Large intestine (tissue), 3 donors: ENCODE measurements at regions not wholly inside any gene's neighbourhood (a gene's known extent, or its start where the extent isn't known, plus 50 kb on each side); places are given as distances from the start of the nearest gene placed in this dataset.
"Not testable (repeated sequence)": the region's sequence is repeated elsewhere in the genome, so short reads cannot be mapped to it uniquely, and the experiment has no call there.

Experiments used
- DNase-seq, 2 donors: peaks; one replicate each; pipeline versions ENCODE4 v3.0.0 to v3.0.0-alpha.2; 2013
- H3K27ac ChIP-seq: one replicate; pipeline ENCODE4 v1.5.1; 2013; ENCODE audit warnings: low read length
- H3K27me3 ChIP-seq: 2 replicates; pipeline ENCODE4 v1.6.1; 2013; ENCODE audit warnings: low read length; ENCODE audit not compliant: control insufficient read depth, insufficient read depth
- H3K36me3 ChIP-seq: 2 replicates; pipeline ENCODE4 v1.6.1; 2013; ENCODE audit warnings: low read length; ENCODE audit not compliant: control insufficient read depth, insufficient read depth
- H3K4me1 ChIP-seq: one replicate; pipeline ENCODE4 v1.6.1; 2013; ENCODE audit warnings: low read length; ENCODE audit not compliant: control insufficient read depth, insufficient read depth
- H3K4me3 ChIP-seq: one replicate; pipeline ENCODE4 v1.5.1; 2013; ENCODE audit warnings: low read length
- H3K9me3 ChIP-seq: one replicate; pipeline ENCODE4 v1.6.1; 2013; ENCODE audit warnings: mild to moderate bottlenecking, low read depth, low read length, moderate library complexity; ENCODE audit not compliant: control insufficient read depth
- WGBS: methylation state at CpG from one replicate; pipeline ENCODE4 v1.1.5; 2013; ENCODE audit warnings: low lambda C conversion rate; ENCODE audit not compliant: insufficient coverage; 5-methylcytosine and 5-hydroxymethylcytosine counted together

DNA sequence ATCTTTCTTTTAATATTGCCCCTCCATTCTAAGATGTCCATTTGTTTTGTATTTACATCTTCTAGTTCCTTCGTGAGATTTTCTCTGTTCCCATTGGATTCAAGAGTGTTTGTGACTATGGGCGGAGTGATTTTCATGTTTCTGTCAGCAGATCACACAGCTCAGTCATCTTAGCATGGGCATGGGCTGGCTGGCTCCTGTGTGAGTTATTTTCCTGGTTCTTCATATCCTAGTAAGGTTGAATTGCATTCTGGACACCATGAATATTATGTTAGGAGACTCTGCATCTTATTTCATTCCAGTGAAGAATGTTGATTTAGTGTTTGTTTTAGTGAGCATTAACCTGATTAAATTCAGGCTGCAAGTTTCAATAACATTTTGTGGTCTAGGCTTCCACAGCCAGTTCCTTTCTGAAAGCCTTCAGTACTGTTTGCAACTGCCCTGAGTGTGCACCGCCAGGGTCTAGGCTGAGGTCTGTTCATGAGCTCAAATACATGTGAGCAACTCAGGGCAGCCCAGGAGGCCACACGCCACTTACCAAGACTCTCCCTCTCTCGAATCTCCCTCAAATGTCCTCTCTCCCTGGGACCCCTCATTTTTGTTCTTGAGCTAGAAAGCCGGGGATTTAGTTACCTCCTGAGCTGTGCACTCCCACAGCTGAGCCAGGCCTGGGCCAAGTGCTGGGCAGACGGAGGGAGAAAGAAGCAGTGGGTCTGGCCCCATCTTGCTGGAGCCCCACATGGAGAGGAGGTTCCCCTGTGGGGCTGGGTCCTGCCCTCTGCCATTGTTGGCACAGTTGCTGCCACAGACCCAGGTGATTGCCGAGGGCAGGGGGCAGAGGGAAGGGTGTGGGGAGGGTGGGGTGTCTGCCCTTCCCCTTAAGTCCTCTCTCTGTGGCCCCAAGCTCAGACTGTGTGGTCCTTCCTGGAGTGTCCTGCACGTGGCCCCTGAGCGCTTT, 145.9 kb downstream of the RTP5 start:
- no peak for DNase-seq
- Histone ChIP-seq H3K27me3 (no peaks in the 10 kb centered on the region), H3K9me3 (no peaks in the 10 kb centered on the region), H3K4me3 (no peak overlapping the region), H3K27ac (no peak overlapping the region), H3K4me1 (no peaks in the 10 kb centered on the region), H3K36me3 (no peaks in the 10 kb centered on the region)
- WGBS: 88% methylated on average over 3 of the region's 10 CpGs

DNA sequence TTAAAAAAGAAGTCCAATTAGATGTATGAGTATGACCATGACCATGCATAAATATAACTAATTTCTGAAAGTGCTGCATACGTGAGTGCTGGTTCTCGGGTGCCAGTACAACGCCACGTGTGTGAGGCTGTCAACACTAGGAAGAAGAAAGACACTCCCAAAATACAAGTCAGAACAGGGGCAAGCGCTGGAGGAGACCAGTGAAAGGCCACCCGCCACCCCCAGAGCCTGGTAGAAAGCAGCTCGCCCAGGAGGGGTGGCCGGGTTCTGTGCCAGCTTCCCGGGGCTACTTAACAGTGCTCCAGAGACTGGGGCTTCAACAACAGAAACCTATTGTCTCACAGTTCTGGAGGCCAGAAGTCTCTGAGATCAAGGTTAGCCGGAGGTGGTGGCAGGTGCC, 147.6 kb downstream of the RTP5 start:
- Histone ChIP-seq H3K27ac (no peak overlapping the region), H3K4me3 (no peak overlapping the region), H3K4me1 (no peaks in the 10 kb centered on the region), H3K27me3 (no peaks in the 10 kb centered on the region), H3K36me3 (no peaks in the 10 kb centered on the region), H3K9me3 (no peaks in the 10 kb centered on the region)
- DNase-seq: no peak
- no CpG with 5 or more reads among the region's 10 CpGs for WGBS

DNA sequence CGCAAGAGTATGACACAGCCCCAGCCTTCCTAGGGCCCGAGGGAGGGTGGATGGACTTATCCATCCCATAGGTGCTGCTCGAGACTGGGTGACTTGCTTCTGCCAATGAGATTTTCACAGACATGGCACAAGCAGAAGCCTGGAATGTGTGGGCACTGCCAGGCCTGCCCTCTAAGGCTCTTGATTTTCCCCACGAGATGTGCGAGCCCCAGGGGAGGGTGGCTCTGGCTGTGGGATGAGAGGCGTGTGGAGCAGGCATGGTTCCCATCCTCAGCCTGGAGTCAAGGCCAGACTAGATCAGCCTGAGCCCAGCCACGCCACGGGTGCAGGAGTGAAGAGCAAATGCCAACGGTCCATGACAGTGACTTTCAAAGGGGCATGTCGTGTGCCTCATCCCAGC, 148.9 kb downstream of the RTP5 start:
- H3K4me3 ChIP-seq, H3K27ac ChIP-seq, DNase-seq, H3K27me3 ChIP-seq, H3K4me1 ChIP-seq, H3K9me3 ChIP-seq, H3K36me3 ChIP-seq: not testable (repeated sequence)
- no CpG with 5 or more reads among the region's 10 CpGs for WGBS

DNA sequence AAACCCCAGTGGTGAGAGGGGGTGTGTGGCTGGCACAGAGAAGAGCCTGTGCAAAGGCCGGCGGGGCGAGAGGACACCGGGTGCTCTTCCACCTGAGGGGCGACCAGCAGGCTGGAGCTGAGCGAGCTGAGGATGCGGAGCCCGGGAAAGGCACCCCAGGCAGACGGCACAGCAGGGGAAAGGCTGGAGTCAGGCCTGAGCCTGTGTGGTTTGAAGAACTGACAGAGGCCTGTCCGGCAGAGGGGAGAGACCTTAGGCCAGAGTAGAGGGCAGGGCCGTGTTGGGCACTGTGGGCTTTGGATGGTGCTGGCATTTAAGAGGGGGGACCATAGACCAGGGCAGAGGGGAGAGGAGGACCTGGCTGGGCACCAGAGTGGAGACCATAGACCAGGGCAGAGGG, 149.8 kb downstream of the RTP5 start:
- DNase-seq: no peak
- H3K4me3 ChIP-seq: no peak overlapping the region
- no peaks in the 10 kb centered on the region for H3K4me1 ChIP-seq
- H3K27me3 ChIP-seq: no peaks in the 10 kb centered on the region
- H3K36me3 ChIP-seq: no peaks in the 10 kb centered on the region
- H3K27ac ChIP-seq: no peak overlapping the region
- no CpG with 5 or more reads among the region's 11 CpGs for WGBS
- no peaks in the 10 kb centered on the region for H3K9me3 ChIP-seq

DNA sequence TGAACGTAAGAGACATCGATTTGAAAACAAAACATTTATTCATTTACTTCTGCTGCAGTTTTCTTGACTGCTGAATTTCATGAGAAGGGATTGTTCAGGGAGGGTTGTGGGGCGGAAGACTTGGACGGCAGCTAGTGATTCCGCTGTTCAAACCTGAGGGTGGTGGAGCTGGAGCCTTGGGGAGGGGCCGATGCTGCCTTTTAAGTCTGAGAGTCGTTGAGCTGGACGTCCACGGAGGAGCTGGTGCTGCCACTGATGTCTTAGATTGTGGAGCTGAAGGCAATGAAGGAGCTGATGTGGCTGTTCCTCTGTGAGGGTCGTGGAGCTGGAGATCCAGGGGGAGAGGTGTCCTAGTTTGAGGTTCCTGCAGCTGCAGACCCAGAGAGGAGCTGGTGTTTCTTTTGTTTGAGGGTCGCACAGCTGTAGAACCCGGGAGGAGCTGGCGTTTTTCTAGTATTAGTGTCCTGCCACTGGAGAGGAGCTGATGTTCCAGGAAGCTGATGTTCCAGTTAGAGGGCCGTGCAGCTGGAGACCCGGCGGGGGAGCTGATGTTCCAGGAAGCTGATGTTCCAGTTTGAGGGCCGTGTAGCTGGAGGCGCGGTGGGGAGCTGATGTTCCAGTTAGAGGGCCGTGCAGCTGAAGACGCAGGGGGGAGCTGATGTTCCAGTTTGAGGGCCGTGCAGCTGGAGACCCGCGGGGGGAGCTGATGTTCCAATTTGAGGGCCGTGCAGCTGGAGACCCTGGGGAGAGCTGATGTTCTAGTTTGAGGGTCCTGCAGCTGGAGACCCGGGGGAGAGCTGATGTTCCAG, 150.9 kb downstream of the RTP5 start:
- WGBS: no CpG with 5 or more reads among the region's 26 CpGs
- no peaks in the 10 kb centered on the region for H3K36me3 ChIP-seq
- DNase-seq: peak in 1 of 2 donors; percentile 6

DNA sequence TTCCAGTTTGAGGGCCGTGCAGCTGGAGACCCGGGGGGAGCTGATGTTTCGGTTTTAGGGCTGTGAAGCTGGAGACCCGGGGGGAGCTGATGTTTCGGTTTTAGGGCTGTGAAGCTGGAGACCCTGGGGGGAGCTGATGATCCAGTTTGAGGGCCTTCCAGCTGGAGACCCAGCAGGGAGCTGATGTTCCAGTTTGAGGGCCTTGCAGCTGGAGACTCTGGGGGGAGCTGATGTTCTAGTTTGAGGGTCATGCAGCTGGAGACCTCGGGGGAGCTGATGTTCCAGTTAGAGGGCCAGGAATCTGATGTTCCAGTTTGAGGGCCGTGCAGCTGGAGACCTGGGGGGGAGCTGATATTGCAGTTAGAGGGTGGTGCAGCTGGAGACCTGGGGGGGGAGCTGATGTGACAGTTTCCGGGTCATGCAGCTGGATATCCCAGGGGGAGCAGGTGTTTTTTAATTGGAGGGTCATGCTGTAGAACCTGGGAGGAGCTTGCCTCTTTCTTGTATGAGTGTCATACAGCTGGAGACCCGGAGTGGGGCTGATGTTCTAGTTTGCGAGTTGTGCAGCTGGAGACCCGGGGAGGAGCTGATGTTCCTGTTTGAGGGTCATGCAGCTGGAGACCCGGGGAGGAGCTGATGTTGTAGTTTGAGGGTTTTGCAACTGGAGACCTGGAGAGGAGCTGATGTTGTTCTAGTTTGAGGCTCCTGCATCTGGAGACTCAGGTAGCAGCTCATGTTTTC, 153.2 kb downstream of the RTP5 start:
- no peak overlapping the region for H3K27ac ChIP-seq
- H3K9me3 ChIP-seq: no peaks in the 10 kb centered on the region
- no peaks in the 10 kb centered on the region for H3K27me3 ChIP-seq
- H3K36me3 ChIP-seq: no peaks in the 10 kb centered on the region
- WGBS: no CpG with 5 or more reads among the region's 12 CpGs
- no peak for DNase-seq
- no peaks in the 10 kb centered on the region for H3K4me1 ChIP-seq
- no peak overlapping the region for H3K4me3 ChIP-seq

More for the DNA sequence above, 150.9 kb downstream of the RTP5 start:
- Histone ChIP-seq H3K27me3 (no peaks in the 10 kb centered on the region), H3K4me3 (no peak overlapping the region), H3K4me1 (no peaks in the 10 kb centered on the region), H3K9me3 (no peaks in the 10 kb centered on the region), H3K27ac (no peak overlapping the region)

DNA sequence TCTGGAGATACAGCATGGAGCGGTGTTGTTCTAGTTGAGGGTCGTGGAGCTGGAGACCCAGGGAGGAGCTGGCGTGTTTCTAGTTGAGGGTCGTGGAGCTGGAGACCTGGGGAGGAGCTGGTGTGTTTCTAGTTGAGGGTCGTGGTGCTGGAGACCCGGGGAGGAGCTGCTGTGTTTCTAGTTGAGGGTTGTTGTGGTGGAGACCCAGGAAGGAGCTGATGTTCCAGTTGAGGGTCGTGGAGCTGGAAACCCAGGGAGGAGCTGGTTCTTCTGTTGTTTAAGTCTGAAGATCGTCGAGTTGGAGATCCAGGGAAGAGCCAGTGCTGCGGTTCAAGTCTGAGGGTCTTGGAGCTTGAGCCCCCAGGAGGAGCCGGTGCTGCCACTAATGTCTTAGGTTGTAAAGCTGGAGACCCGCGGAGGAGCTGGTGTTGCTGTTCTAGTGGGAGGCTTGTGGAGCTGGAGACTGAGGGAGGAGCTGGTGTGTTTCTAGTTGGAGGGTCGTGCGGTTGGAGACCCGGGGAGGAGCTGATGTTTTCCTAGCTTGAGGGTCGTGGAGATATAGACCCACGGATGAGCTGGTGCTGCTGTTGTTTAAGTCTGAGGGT, 155.3 kb downstream of the RTP5 start:
- WGBS: 80% methylated on average over 2 of the region's 18 CpGs
- H3K4me3 ChIP-seq: no peak overlapping the region
- H3K36me3 ChIP-seq: no peaks in the 10 kb centered on the region
- no peak for DNase-seq
- H3K9me3 ChIP-seq: no peaks in the 10 kb centered on the region
- no peaks in the 10 kb centered on the region for H3K4me1 ChIP-seq
- H3K27ac ChIP-seq: no peak overlapping the region
- H3K27me3 ChIP-seq: no peaks in the 10 kb centered on the region

DNA sequence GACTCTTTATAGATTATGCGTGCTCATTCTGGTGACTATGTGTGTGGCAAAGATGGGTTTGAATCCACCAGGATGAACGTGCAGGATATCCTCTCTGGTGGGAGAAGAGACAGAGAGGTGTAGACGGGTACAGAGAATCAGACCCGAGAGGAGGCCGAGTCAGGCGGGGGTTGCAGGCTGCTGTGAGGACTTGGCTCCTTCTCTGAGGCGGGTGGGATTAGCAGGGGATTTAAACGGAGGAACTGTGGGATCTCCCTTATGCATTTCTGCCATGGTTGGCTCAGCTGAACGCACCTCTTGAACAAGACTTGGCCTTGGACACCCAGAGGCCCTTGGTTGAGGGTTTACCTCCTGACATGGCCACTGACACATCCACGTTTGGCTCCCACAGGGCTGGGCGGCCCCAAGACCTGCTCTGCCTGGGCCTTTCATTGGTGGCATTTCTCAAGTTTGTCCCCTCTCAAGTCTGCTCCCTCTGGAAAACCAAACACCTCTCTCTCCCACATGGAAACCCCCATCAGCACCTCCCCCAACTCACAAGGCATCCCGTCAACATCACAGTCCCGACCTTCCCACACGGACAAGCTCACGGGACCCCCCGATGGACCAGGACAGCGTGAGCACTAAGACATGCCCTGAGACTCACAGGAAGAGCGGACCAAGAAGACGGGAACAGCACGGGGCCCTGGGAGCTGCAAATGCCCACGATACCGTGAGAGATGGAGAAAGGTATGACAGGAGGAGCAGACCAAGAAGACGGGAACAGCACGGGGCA, 158.3 kb downstream of the RTP5 start:
- no peak overlapping the region for H3K27ac ChIP-seq
- H3K4me3 ChIP-seq: no peak overlapping the region
- H3K27me3 ChIP-seq: no peaks in the 10 kb centered on the region
- 93% methylated on average over 2 of the region's 24 CpGs for WGBS
- H3K4me1 ChIP-seq: no peaks in the 10 kb centered on the region
- no peak for DNase-seq
- no peaks in the 10 kb centered on the region for H3K9me3 ChIP-seq
- no peaks in the 10 kb centered on the region for H3K36me3 ChIP-seq

DNA sequence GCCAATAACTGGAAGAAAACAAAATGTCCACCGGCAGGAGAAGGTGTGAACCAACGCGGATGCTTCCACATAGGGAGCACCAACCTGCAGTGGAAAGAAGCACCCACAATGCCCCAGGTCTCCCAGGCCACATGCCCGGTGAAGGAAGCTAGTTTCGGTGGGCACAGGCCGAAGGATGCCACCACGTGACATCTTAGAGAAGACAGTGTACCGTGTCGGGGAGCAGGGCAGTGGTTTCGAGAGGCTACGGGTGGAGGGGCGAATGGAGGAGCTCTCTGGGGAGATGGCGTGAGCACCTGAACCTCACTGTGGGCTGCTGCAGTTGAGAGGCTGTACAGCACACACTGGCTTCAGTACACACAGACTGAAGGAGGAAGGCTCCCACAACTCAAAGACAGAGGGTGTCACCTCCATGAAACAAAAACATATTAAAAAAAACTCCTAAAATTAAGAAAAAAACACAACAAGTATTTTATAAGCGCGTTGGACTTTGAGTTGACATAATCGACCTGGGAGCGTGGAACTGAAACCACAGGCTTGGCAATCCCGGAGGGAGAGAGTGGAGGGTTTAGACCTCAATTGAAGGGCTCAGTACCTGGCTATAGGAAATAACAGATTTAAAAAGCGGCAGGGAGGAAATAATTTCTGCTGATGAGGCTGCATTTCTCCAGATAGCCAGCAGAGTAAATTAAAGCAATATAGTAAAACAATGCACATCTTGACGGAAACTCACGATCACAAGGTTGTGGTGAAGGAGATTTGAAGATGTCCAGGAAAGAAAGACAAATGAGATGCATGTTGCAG, 160.1 kb downstream of the RTP5 start:
- no peak for DNase-seq
- Histone ChIP-seq H3K4me3 (no peak overlapping the region), H3K27ac (no peak overlapping the region), H3K36me3 (no peaks in the 10 kb centered on the region), H3K27me3 (no peaks in the 10 kb centered on the region), H3K9me3 (no peaks in the 10 kb centered on the region), H3K4me1 (no peaks in the 10 kb centered on the region)
- WGBS: 86% methylated on average over 6 of the region's 21 CpGs
